Fibroblast of lung (primary cell): ENCODE measurements at regions not wholly inside any gene's neighbourhood (a gene's known extent, or its start where the extent isn't known, plus 50 kb on each side); places are given as distances from the start of the nearest gene placed in this dataset.

Source experiments
- EZH2 ChIP-seq: IDR thresholded peaks from 2 replicates; pipeline ENCODE4 v1.5.1; 2012; ENCODE audit warnings: low read length, control low read depth, mild to moderate bottlenecking; ENCODE audit errors: missing control alignments
- TF ChIP-seq, protein P1 (sequence below), 2 donors: IDR thresholded peaks in 1 of 2; conservative IDR thresholded peaks in 1 of 2; 1 replicate in 1 of 2; 2 replicates in 1 of 2; pipeline ENCODE4 v1.5.1; 2011 to 2012; ENCODE audit warnings: low read length in 2 of 2, control low read depth in 1 of 2, inconsistent platforms in 1 of 2, low read depth in 1 of 2, mild to moderate bottlenecking in 1 of 2

- TF ChIP-seq, protein P1, sequence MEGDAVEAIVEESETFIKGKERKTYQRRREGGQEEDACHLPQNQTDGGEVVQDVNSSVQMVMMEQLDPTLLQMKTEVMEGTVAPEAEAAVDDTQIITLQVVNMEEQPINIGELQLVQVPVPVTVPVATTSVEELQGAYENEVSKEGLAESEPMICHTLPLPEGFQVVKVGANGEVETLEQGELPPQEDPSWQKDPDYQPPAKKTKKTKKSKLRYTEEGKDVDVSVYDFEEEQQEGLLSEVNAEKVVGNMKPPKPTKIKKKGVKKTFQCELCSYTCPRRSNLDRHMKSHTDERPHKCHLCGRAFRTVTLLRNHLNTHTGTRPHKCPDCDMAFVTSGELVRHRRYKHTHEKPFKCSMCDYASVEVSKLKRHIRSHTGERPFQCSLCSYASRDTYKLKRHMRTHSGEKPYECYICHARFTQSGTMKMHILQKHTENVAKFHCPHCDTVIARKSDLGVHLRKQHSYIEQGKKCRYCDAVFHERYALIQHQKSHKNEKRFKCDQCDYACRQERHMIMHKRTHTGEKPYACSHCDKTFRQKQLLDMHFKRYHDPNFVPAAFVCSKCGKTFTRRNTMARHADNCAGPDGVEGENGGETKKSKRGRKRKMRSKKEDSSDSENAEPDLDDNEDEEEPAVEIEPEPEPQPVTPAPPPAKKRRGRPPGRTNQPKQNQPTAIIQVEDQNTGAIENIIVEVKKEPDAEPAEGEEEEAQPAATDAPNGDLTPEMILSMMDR (conservative IDR thresholded peaks at IDR 0.05 in 1 of 2, IDR thresholded peaks at IDR 0.05 in 1 of 2; ENCODE audit: low read depth in 1 of 2, low read length in 2 of 2): no peak
- no peak for TF ChIP-seq EZH2
These were observed 79.5 kb upstream of the FOXF1 start for GRCh38 chr16:86430814-86431213.
